HCT116 (cell line): ENCODE measurements at regions not wholly inside any gene's neighbourhood (a gene's known extent, or its start where the extent isn't known, plus 50 kb on each side); places are given as distances from the start of the nearest gene placed in this dataset.

Source experiments
- ATAC-seq: fragments of 200-7000 bp; cut with Tn5 transposase; 2 replicates; pipeline ENCODE4 v1.9.1; 2020; ENCODE audit warnings: mild to moderate bottlenecking, moderate library complexity
- BruUV-seq: library from RNA; stranded (reverse); fragments of 400-500 nt; replicated peaks from 2 replicates; lab custom pipeline; 2021; lab: Mats Ljungman, UMichigan
- CTCF ChIA-PET: fragments of 300-600 bp; sonication (Branson Sonifier 250); formaldehyde crosslinking; loops from one replicate; lab custom pipeline; 2021; ENCODE audit warnings: antibody characterized with exemption; lab: Charles Lee
- POLR2A ChIA-PET: fragments of 300-600, 350-600 bp; sonication (Branson Sonifier 250); formaldehyde crosslinking; loops from one replicate; lab custom pipeline; 2021; ENCODE audit warnings: antibody characterized with exemption; lab: Charles Lee
- RAD21 ChIA-PET, 2 experiments: fragments of 300-600 bp; sonication (Branson Sonifier 250); formaldehyde crosslinking; loops; one replicate each; lab custom pipeline; 2023; ENCODE audit warnings: low total read pairs in 2 of 2; ENCODE audit not compliant: uncharacterized antibody in 2 of 2, unreplicated experiment in 2 of 2, low non-redundant PET in 1 of 2; lab: Charles Lee
- DNase-seq: peaks from one replicate; pipeline ENCODE4 v3.0.0-alpha.2; 2010; ENCODE audit warnings: low read depth, low spot score
- H2AFZ ChIP-seq: fragments of 200-600 bp; shearing (Covaris generic), sonication (generic); 2 replicates; pipeline ENCODE4 v1.6.1; 2017; ENCODE audit warnings: low read depth, mixed run types, mixed read lengths, antibody characterized with exemption, low read length; ENCODE audit not compliant: poor library complexity, severe bottlenecking
- H3K27ac ChIP-seq: 2 replicates; pipeline ENCODE4 v1.5.1; 2012; ENCODE audit warnings: low read depth, low read length
- H3K27me3 ChIP-seq: fragments of 200-600 bp; sonication (generic); 2 replicates; pipeline ENCODE4 v1.6.1; 2016; ENCODE audit warnings: mixed run types, low read length, mixed read lengths; ENCODE audit not compliant: insufficient read depth
- H3K36me3 ChIP-seq, 2 experiments: fragments of 200-500 bp in 1 of 2; fragments of 200-600 bp in 1 of 2; sonication (Bioruptor generic) in 1 of 2; sonication (generic) in 1 of 2; 2 replicates each; pipeline versions ENCODE4 v1.5.1 to v1.6.1; 2014 to 2016; ENCODE audit warnings: low read length in 2 of 2, inconsistent platforms in 1 of 2, mixed read lengths in 1 of 2, mixed run types in 1 of 2; ENCODE audit not compliant: insufficient read depth in 2 of 2, control insufficient read depth in 1 of 2
- H3K4me1 ChIP-seq, 2 experiments: fragments of 200-600 bp in 1 of 2; sonication (generic) in 1 of 2; 2 replicates each; pipeline versions ENCODE4 v1.5.1 to v1.6.1; 2012 to 2017; ENCODE audit warnings: low read length in 2 of 2, inconsistent platforms in 1 of 2, mild to moderate bottlenecking in 1 of 2, mixed read lengths in 1 of 2, mixed run types in 1 of 2, moderate library complexity in 1 of 2; ENCODE audit not compliant: insufficient read depth in 2 of 2, control insufficient read depth in 1 of 2
- H3K4me2 ChIP-seq: fragments of 200-600 bp; sonication (generic); 2 replicates; pipeline ENCODE4 v1.6.1; 2017; ENCODE audit warnings: mixed run types, low read length, mixed read lengths
- H3K4me3 ChIP-seq, 2 experiments: fragments of 200-600 bp in 1 of 2; sonication (generic) in 1 of 2; replicated peaks in 1 of 2; 2 replicates each; pipeline ENCODE4 v1.5.1; 2011 to 2016; ENCODE audit warnings: low read length in 2 of 2, control low read depth in 1 of 2, low read depth in 1 of 2, mild to moderate bottlenecking in 1 of 2, mixed read lengths in 1 of 2, mixed run types in 1 of 2
- H3K79me2 ChIP-seq: fragments of 200-600 bp; sonication (generic); 2 replicates; pipeline ENCODE4 v1.6.1; 2017; ENCODE audit warnings: mild to moderate bottlenecking, mixed run types, low read length, moderate library complexity, mixed read lengths; ENCODE audit not compliant: insufficient read depth
- H3K9ac ChIP-seq: fragments of 200-600 bp; sonication (generic); 2 replicates; pipeline ENCODE4 v1.6.1; 2016; ENCODE audit warnings: low read length, mixed read lengths
- H3K9me2 ChIP-seq: fragments of 200-600 bp; sonication (generic), shearing (Covaris generic); 2 replicates; pipeline ENCODE4 v1.6.1; 2017; ENCODE audit warnings: mixed run types, mild to moderate bottlenecking, moderate library complexity; ENCODE audit not compliant: insufficient read depth
- H3K9me3 ChIP-seq, 2 experiments: fragments of 200-500 bp in 1 of 2; fragments of 200-600 bp in 1 of 2; sonication (Bioruptor generic) in 1 of 2; sonication (generic) in 1 of 2; 2 replicates each; pipeline ENCODE4 v1.6.1; 2014 to 2017; ENCODE audit warnings: low read length in 2 of 2, mixed read lengths in 2 of 2, inconsistent platforms in 1 of 2, low read depth in 1 of 2, mild to moderate bottlenecking in 1 of 2, mixed run types in 1 of 2, moderate library complexity in 1 of 2; ENCODE audit not compliant: control insufficient read depth in 1 of 2, insufficient read depth in 1 of 2
- H4K20me1 ChIP-seq: fragments of 200-600 bp; sonication (generic), shearing (Covaris generic); 2 replicates; pipeline ENCODE4 v1.6.1; 2017; ENCODE audit warnings: mixed run types, mild to moderate bottlenecking, moderate library complexity; ENCODE audit not compliant: insufficient read depth
- ATF3 ChIP-seq: IDR thresholded peaks from 2 replicates; pipeline ENCODE4 v1.6.1; 2012
- CBX3 ChIP-seq: IDR thresholded peaks from 2 replicates; pipeline ENCODE4 v1.6.1; 2012; ENCODE audit warnings: low read depth
- CEBPB ChIP-seq: IDR thresholded peaks from 2 replicates; pipeline ENCODE4 v1.6.1; 2012; ENCODE audit warnings: low read depth
- CTCF ChIP-seq, 3 experiments: fragments of 200-600 bp in 1 of 3; sonication (generic) in 1 of 3; IDR thresholded peaks in 2 of 3; conservative IDR thresholded peaks in 1 of 3; 2 replicates each; pipeline ENCODE4 v1.5.1; 2012 to 2017; ENCODE audit warnings: low read depth in 2 of 3, low read length in 2 of 3, antibody characterized with exemption in 1 of 3, borderline replicate concordance in 1 of 3, control low read depth in 1 of 3, mild to moderate bottlenecking in 1 of 3, mixed read lengths in 1 of 3, mixed run types in 1 of 3, moderate library complexity in 1 of 3; ENCODE audit not compliant: insufficient read depth in 1 of 3
- EGR1 ChIP-seq: IDR thresholded peaks from 2 replicates; pipeline ENCODE4 v1.6.1; 2012; ENCODE audit warnings: low read depth
- ELF1 ChIP-seq: IDR thresholded peaks from 2 replicates; pipeline ENCODE4 v1.6.1; 2012; ENCODE audit warnings: low read depth, borderline replicate concordance
- EZH2 ChIP-seq: fragments of 200-600 bp; sonication (generic); IDR thresholded peaks from 2 replicates; pipeline ENCODE4 v1.6.1; 2017; ENCODE audit warnings: antibody characterized with exemption, mixed run types
- FOSL1 ChIP-seq: IDR thresholded peaks from 2 replicates; pipeline ENCODE4 v1.6.1; 2012; ENCODE audit warnings: low read depth
- JUND ChIP-seq: IDR thresholded peaks from 2 replicates; pipeline ENCODE4 v1.6.1; 2012
- MAX ChIP-seq: IDR thresholded peaks from 2 replicates; pipeline ENCODE4 v1.6.1; 2012
- POLR2A ChIP-seq: IDR thresholded peaks from 2 replicates; pipeline ENCODE4 v1.7.0; 2011; ENCODE audit warnings: borderline replicate concordance; ENCODE audit not compliant: insufficient read depth, insufficient read length; ENCODE audit errors: extremely low read depth
- RAD21 ChIP-seq: IDR thresholded peaks from 2 replicates; pipeline ENCODE4 v1.6.1; 2012; ENCODE audit warnings: low read depth, mild to moderate bottlenecking
- REST ChIP-seq: IDR thresholded peaks from 2 replicates; pipeline ENCODE4 v1.6.1; 2012; ENCODE audit warnings: low read depth
- SP1 ChIP-seq: IDR thresholded peaks from 2 replicates; pipeline ENCODE4 v1.6.1; 2012; ENCODE audit warnings: low read depth
- SRF ChIP-seq: IDR thresholded peaks from 2 replicates; pipeline ENCODE4 v1.6.1; 2012; ENCODE audit warnings: low read depth
- TCF7L2 ChIP-seq: IDR thresholded peaks from 2 replicates; pipeline ENCODE4 v1.7.0; 2011; ENCODE audit warnings: borderline replicate concordance, inconsistent platforms; ENCODE audit not compliant: insufficient read depth, insufficient read length; ENCODE audit errors: extremely low read depth
- YY1 ChIP-seq: IDR thresholded peaks from 2 replicates; pipeline ENCODE4 v1.6.1; 2011; ENCODE audit warnings: low read length, low read depth, moderate library complexity, mild to moderate bottlenecking; ENCODE audit not compliant: insufficient replicate concordance; ENCODE audit errors: extremely low read depth
- ZBTB33 ChIP-seq: IDR thresholded peaks from 2 replicates; pipeline ENCODE4 v1.6.1; 2011; ENCODE audit warnings: mild to moderate bottlenecking, low read length, moderate library complexity; ENCODE audit not compliant: insufficient replicate concordance; ENCODE audit errors: extremely low read depth
- ZNF274 ChIP-seq: fragments of 200-500 bp; sonication (Bioruptor generic); IDR thresholded peaks from 2 replicates; pipeline ENCODE4 v1.6.1; 2014; ENCODE audit warnings: mild to moderate bottlenecking, low read depth, low read length, inconsistent platforms
- intact Hi-C: fragments of 100-400 bp; cut with micrococcal nuclease; formaldehyde crosslinking; loops from 2 replicates; pipeline ENCODE4 v1.10.0; 2022

- H3K79me2 ChIP-seq: no peaks in the 10 kb centered on the region
- no peaks in the 10 kb centered on the region for H3K9me2 ChIP-seq
- H3K9me3 ChIP-seq: no peaks in the 10 kb centered on the region
- no TSS peak for BruUV-seq
- H3K9ac ChIP-seq: no peak overlapping the region
- H3K27ac ChIP-seq: no peak overlapping the region
- no peaks in the 10 kb centered on the region for H3K4me1 ChIP-seq
- H3K4me3 ChIP-seq: no peak overlapping the region
- ChIA-PET POLR2A (no interaction called here), RAD21 (no interaction called here), CTCF (no interaction called here)
- intact Hi-C loops: no loop called here
- no peaks in the 10 kb centered on the region for H3K36me3 ChIP-seq
- ATAC-seq: no peak
- no peak overlapping the region for H3K4me2 ChIP-seq
- no peak overlapping the region for H2AFZ ChIP-seq
- no peaks in the 10 kb centered on the region for H4K20me1 ChIP-seq
- TF ChIP-seq TCF7L2 (no peak), RAD21 (no peak), POLR2A (no peak), CBX3 (no peak), YY1 (no peak), FOSL1 (no peak), CTCF (IDR thresholded peaks at IDR 0.05 in 2 of 3, conservative IDR thresholded peaks at IDR 0.05 in 1 of 3; ENCODE audit: borderline replicate concordance in 1 of 3, insufficient read depth in 1 of 3, low read depth in 2 of 3, low read length in 2 of 3) (no peak), ATF3 (no peak), REST (no peak), ZBTB33 (no peak), SP1 (no peak), SRF (no peak), JUND (no peak), ZNF274 (no peak), CEBPB (no peak), EGR1 (no peak), MAX (no peak), EZH2 (no peak), ELF1 (no peak)
- no peak for DNase-seq
- peaks cover 10% of the 10 kb centered on the region; the same call in 1 of the 2 replicates for H3K27me3 ChIP-seq
Measured at GRCh38 chr7:131802195-131802864, 245.9 kb upstream of the PODXL start.
